ES-I3 (cell line): ENCODE measurements at regions not wholly inside any gene's neighbourhood (a gene's known extent, or its start where the extent isn't known, plus 50 kb on each side); places are given as distances from the start of the nearest gene placed in this dataset.
"Not testable (repeated sequence)": the region's sequence is repeated elsewhere in the genome, so short reads cannot be mapped to it uniquely, and the experiment has no call there.

Source experiments
- H3K36me3 ChIP-seq: 2 replicates; pipeline ENCODE4 v1.6.1; 2013; ENCODE audit warnings: mild to moderate bottlenecking, low read length, control low read depth, moderate library complexity; ENCODE audit not compliant: insufficient read depth
- H3K4me1 ChIP-seq: 2 replicates; pipeline ENCODE4 v1.6.1; 2013; ENCODE audit warnings: mild to moderate bottlenecking, control low read depth, low read length; ENCODE audit not compliant: insufficient read depth
- H3K9ac ChIP-seq: 2 replicates; pipeline ENCODE4 v1.6.1; 2013; ENCODE audit warnings: low read depth, mild to moderate bottlenecking, low read length, moderate library complexity
- H3K9me3 ChIP-seq: 2 replicates; pipeline ENCODE4 v1.6.1; 2013; ENCODE audit warnings: mild to moderate bottlenecking, low read length, moderate library complexity; ENCODE audit not compliant: control insufficient read depth, insufficient read depth

DNA sequence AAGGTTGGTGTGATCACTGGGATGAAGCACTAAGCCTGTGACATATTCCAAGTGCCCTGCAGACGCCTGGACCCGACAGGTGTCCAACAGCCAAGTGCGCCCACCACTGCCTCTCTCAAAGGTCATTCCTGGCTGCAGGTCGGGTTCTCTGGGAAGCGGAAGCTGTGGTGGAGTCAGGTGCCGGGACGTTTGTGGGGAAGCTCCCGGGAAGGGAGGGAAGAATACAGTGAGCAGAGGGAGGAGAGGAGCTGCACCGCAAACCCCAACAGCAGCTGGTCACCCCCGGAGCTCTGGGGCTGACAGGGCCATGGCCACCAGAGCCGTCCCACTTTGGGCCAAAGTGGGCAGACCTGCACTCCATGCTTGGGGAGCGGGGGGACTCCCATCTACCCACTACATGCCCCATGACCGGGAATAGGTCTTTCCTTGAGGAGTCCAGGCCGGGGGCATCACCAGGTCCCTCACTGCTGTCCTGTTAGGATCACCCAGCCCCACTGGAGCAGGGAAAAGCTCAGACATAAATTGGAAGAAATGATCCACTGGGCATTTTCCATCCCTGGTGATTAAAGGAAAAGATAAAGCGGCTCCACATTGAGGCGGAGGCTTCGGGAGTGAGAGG is 84.5 kb upstream of the PPP2R2D start:
- Histone ChIP-seq H3K4me1 (no peaks in the 10 kb centered on the region), H3K9me3 (no peaks in the 10 kb centered on the region), H3K9ac (no peak overlapping the region), H3K36me3 (no peaks in the 10 kb centered on the region)

DNA sequence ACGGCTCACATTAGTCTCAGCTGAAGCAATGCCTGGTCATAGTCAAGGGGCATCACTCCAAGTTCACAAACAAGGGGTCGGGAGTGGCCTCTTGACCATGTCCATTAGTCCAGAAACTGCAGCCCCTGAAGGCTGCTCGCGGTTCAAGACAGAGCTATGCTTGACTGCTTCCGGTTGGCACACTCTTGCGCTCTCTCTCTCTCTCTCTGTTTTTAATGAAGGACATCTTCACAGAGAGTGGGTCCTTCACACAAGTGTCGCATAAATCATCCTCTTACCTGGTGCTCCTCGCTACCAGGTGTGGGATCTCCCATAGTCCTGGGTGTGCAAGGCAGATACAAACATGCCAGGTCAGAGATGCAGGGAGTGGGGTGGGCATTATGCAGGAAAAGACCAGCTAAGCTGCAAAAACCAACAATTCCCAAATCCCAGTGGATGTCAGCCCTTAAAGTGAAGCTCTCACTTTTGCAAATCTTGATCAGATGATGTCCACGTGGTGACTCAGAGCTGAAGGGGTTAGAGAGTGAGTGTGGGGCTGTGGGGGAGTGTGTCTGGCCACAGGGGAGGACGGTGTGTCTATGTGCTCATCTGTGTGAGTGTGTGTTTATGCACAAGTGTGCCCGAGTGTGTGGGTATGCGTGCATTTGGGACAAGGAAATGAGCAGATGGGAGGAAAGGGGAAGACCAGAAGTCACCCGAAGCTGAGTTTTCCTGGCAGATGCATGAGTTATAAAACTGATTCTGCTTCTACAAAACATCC is 83.7 kb upstream of the PPP2R2D start:
- H3K4me1 ChIP-seq: no peaks in the 10 kb centered on the region
- H3K9me3 ChIP-seq: no peaks in the 10 kb centered on the region
- H3K9ac ChIP-seq: no peak overlapping the region
- H3K36me3 ChIP-seq: no peaks in the 10 kb centered on the region

DNA sequence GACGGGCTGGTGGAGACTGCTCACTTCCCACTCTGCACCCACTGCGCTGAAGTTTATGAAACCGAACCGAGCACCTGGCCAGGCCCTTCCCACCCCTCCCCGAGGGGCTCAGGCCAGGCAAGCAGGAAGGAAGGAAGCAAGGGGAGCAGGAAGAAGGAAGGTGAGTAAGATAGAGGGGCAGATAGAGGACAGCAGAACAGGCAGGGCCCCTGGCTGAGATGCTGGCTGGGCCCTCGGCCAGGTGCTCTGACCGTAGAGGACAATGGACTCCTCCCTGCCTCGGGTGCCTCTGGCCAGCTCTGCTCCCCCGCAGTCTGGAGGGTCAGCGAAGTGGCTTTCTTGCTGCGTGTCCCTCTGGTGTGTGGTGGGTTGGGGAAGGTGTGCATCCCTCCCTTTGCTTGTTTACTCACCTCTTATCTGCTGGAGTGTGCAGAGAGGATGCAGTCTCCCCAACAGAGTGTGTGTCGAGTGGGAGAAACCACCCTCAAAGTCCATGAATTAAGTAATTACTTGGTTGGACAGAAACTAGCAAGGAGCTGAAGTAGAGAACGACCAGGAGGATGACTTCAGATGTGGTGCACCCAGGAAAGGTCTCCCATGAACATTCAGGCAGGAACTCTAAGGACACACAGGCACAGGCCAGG is 82.8 kb upstream of the PPP2R2D start:
- no peak overlapping the region for H3K9ac ChIP-seq
- H3K4me1 ChIP-seq: no peaks in the 10 kb centered on the region
- no peaks in the 10 kb centered on the region for H3K9me3 ChIP-seq
- no peaks in the 10 kb centered on the region for H3K36me3 ChIP-seq

DNA sequence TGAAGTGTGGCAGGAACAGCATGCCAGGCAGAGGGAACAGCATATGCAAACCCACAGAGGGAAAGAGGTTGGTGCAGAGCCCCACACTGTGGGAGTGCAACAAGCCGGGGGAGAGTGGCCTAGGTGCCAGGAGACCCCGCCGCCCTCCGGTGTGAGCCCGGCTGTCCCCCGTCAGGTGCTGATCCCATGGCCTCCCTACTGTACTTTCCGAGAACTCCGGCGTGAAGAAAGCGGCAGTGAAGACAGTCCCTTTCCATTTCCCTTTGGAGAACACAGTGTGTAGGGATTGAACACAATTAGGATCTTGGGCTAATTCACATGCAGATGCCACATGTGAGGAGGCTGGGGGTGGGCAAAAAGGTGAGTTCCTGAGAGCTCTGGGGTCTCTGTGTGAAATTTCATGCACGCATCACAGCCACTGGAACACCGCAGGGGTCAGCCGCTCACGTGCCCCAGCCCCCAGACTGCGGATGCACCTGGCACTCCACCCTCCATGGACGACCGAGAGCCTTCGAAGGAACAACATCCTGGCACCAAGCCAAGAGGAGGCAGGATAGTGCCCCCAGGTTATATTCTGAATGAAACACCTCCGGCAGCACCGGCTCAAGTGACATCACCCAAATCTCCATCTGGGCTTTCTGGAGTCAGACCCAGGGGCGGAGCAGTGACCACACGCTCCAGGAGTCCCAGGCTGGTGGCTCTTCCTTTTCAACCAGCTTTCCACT is 82.1 kb upstream of the PPP2R2D start:
- H3K4me1 ChIP-seq: no peaks in the 10 kb centered on the region
- no peak overlapping the region for H3K9ac ChIP-seq
- H3K36me3 ChIP-seq: no peaks in the 10 kb centered on the region
- H3K9me3 ChIP-seq: no peaks in the 10 kb centered on the region

DNA sequence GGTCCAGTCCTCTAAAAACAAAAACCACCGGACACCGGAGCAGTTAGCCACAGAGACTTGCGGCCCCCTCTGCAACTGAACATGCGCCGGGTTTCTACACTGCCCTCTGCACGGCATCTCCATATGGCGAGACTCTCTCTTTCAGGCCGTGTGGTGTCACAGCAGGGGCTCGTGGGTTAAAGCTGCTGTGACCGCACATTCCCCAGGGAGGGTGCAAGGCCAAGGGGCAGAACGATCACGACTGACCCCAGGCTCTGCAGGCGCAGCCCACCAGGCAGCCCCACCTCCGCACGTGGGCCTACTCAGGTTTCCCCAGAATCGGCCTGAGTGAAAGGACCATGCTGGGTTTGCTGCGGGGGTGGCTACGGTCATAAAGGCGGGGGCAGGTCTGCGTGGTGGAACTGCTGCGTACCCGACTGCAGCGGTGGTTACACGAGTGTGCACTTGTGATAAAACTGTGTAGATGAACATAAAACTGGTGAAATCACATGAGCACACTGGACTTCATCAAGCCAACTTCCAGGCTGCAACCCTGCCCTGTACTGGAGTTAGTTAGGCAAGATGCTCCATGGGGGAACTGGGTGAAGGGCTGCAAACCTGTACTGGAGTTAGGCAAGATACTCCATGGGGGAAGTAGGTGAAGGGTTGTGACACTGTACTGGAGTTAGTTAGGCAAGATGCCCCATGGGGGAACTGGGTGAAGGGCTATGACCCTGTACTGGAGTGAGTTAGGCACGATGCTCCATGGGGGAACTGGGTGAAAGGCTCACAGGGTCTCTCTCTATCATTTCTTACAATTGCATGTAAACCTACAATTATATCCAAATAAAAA is 81.4 kb upstream of the PPP2R2D start:
- H3K36me3 ChIP-seq: no peaks in the 10 kb centered on the region
- peaks cover 2% of the 10 kb centered on the region; the same call in 1 of the 2 replicates for H3K4me1 ChIP-seq
- no peak overlapping the region for H3K9ac ChIP-seq
- no peaks in the 10 kb centered on the region for H3K9me3 ChIP-seq

DNA sequence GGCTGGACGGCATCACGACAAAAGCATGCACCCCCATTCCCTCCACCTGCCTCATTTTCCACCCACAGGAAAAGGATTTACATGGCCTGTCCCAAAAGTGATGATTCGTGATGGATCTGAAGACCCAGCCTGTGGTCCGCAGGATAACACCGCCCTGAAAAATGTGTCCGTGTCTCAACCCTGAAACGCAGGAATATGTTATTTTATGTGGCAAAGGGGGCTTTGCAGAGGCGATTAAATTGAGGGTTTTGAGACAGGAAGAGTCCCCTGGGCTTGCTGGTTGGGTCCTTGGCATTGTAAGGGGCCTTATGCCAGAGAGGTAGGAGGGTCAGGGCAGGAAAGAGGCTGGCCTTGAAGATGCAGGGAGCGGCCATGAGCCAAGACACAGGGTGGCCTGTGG is 80.2 kb upstream of the PPP2R2D start:
- H3K9ac ChIP-seq: no peak overlapping the region
- H3K36me3 ChIP-seq: no peaks in the 10 kb centered on the region
- H3K9me3 ChIP-seq: no peaks in the 10 kb centered on the region
- peaks cover 11% of the 10 kb centered on the region for H3K4me1 ChIP-seq

DNA sequence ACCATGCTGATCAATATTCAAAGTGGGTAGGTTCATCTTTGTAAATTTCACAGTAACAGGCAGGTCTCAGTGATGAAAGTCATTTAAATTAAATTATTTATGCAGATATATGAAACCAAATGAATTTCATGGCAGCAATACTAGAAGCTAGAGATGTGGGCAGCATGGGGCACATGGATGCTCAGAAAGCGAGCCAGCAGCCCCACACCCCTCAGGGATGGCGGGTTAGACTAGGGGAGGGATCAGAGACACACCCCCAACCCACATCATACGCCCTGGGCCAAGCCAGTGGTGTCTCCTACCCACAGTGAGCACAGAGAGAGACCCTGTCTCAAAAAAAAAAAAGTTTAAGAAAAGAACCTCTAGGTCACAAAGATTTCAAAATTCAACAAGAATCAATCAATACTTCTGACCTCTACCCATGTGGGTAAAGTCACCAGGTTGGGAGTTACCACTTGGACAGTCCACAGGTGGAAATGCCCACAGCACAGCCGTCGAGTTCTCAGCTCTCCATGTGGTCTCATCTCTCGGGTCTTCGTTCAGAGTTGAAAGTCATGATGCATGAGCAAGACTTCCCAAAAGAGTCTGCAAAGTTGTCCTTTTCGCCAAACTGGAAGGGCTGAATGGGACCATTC is 79.3 kb upstream of the PPP2R2D start:
- Histone ChIP-seq H3K9ac (no peak overlapping the region), H3K9me3 (no peaks in the 10 kb centered on the region), H3K4me1 (peaks cover 19% of the 10 kb centered on the region), H3K36me3 (no peaks in the 10 kb centered on the region)

DNA sequence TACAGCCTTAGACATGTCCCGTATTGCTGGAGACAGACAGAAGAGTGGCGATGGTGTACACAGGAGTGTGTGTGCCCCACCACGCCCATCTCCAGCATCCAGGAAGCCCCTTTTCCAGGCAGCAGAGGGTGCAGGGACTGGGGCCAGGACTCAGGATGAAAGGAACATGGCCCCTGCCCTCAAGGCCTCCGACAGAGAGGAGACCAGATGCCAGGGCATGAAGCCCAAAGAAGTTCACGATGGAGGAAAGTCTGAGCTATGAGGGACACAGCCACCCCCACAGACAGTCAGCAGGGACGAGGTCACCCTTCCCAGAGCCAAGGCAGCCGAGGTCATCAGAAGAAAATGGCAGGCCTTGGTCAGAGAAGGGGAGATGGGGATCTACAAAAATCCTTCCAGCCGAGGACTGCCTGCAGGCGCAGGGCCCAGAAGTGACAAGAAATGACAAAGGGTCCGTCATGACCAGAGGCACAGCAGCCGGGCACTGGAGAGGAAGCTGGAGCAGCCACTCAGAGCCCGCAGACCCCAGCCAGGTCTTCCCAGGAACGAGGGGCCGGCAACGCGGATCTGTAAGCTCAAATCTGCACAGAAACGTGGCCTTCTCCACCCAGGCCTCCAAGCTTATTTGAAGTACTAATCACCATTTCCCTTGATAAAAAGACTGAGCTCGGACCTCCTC is 78.7 kb upstream of the PPP2R2D start:
- H3K9me3 ChIP-seq: no peaks in the 10 kb centered on the region
- peaks cover 19% of the 10 kb centered on the region for H3K4me1 ChIP-seq
- H3K9ac ChIP-seq: no peak overlapping the region
- H3K36me3 ChIP-seq: no peaks in the 10 kb centered on the region

DNA sequence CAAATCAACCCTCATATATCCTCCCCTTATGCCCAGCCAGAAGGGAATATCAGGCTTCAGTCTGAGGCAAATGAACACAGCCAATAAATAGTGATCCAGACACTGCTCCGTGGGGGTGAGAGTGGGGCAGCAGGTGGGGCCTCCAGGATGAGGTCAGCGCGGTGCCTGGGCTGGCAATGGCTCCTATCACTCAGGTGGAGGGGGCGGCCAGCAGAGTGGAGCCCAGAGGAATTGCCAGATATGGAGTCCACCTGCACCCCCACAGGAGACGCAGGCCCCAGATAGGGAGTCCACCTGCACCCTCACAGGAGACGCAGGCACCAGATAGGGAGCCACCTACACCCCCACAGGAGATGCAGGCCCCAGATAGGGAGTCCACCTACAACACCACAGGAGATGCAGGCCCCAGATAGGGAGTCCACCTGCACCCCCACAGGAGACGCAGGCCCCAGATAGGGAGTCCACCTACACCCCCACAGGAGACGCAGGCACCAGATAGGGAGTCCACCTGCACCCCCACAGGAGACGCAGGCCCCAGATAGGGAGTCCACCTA is 78.0 kb upstream of the PPP2R2D start:
- Histone ChIP-seq H3K4me1 (peaks cover 19% of the 10 kb centered on the region), H3K36me3 (no peaks in the 10 kb centered on the region), H3K9ac (no peak overlapping the region), H3K9me3 (no peaks in the 10 kb centered on the region)

DNA sequence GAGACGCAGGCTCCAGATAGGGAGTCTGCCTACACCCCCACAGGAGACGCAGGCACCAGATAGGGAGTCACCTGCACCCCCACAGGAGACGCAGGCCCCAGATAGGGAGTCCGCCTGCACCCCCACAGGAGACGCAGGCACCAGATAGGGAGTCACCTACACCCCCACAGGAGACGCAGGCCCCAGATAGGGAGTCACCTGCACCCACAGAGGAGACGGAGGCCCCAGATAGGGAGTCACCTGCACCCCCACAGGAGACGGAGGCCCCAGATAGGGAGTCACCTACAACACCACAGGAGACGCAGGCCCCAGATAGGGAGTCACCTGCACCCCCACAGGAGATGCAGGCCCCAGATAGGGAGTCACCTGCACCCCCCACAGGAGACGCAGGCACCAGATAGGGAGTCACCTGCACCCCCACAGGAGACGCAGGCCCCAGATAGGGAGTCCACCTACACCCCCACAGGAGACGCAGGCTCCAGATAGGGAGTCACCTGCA is 77.2 kb upstream of the PPP2R2D start:
- H3K9ac ChIP-seq: not testable (repeated sequence)
- H3K4me1 ChIP-seq: peaks cover 19% of the 10 kb centered on the region

DNA sequence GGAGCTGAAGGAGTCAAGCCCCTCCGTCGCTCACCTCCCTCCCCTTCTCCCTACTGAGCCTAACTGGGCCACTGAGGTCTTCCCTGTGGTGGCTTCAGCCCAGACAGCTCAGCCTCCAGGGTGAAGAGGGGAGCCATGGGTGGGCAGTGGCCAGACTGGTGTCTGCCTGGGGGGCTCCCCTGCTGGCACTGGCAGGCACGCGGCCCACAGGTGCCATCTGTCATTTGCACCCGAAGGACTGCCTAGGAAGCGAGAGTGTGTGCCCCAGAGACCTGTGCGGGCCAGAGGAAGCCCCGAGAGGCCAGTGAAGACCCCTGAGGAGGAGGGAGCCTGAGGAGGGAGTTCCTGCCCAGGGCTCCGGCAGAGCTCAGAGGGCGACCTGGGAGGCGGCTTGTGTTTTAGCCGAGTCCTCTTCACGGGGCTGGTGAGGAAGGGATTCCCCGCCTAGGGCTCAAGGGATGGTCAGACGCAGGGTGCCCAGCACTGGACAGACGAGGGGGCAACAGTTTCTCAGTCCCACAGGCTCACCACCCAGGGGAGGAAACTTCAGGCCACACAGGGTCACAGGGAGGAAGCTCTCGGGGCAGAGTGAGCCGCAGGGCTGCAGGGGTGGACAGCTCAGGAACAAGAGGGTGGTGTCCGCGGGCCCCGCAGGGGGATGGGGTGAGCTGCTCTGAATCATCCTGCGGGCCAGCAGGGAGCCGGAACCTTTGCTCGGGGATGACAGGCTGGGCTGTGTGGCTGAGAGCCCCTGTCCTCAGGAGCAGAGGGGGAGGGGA is 76.2 kb upstream of the PPP2R2D start:
- Histone ChIP-seq H3K9me3 (no peaks in the 10 kb centered on the region), H3K9ac (peak overlapping the region; percentile 3; the same call in 1 of the 2 replicates), H3K36me3 (no peaks in the 10 kb centered on the region)

More for the DNA sequence above, 77.2 kb upstream of the PPP2R2D start:
- H3K36me3 ChIP-seq, H3K9me3 ChIP-seq: not testable (repeated sequence)

DNA sequence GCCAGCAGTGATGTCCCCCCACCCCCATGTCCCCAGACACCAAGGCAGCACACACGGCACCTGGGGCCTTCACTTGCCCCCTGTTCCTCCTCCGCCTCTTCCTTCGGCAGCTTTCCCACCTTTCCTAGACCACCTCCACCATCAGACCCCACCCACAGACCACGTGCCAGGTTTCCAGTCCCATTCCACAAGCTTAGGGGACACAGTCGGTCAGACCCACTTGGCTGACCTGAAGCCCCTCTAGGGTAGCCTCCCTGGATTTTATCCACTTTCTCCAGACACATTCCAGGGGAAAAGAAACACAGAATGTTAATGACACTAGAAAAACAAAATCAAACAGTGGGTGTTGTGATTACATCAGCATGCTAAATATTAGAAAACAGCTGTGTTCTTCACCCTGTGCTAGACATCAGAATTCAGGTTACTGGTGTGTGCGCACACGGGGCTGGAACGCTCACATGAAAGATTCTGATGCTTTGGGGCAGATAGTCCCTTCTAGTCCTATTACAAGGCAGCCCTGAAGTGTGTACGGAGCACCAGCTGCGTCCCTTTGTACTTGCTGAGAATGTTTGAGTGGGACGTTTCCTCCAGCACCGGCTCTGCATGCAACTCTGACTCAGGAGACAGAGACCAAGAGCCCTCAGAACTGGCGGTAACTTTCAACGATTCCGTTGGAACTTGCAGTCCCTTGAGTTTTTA is 75.5 kb upstream of the PPP2R2D start:
- H3K9me3 ChIP-seq: no peaks in the 10 kb centered on the region
- H3K36me3 ChIP-seq: no peaks in the 10 kb centered on the region
- H3K4me1 ChIP-seq: peaks cover 19% of the 10 kb centered on the region
- H3K9ac ChIP-seq: peak overlapping the region; percentile 3; the same call in 1 of the 2 replicates

More for the DNA sequence above, 76.2 kb upstream of the PPP2R2D start:
- H3K4me1 ChIP-seq: peaks cover 19% of the 10 kb centered on the region
